GM10847 (cell line): ENCODE measurements at regions not wholly inside any gene's neighbourhood (a gene's known extent, or its start where the extent isn't known, plus 50 kb on each side); places are given as distances from the start of the nearest gene placed in this dataset.

Experiments used
- POLR2A ChIP-seq: IDR thresholded peaks from 2 replicates; pipeline ENCODE4 v1.6.1; 2011; ENCODE audit not compliant: insufficient read length; ENCODE audit errors: extremely low read depth

DNA sequence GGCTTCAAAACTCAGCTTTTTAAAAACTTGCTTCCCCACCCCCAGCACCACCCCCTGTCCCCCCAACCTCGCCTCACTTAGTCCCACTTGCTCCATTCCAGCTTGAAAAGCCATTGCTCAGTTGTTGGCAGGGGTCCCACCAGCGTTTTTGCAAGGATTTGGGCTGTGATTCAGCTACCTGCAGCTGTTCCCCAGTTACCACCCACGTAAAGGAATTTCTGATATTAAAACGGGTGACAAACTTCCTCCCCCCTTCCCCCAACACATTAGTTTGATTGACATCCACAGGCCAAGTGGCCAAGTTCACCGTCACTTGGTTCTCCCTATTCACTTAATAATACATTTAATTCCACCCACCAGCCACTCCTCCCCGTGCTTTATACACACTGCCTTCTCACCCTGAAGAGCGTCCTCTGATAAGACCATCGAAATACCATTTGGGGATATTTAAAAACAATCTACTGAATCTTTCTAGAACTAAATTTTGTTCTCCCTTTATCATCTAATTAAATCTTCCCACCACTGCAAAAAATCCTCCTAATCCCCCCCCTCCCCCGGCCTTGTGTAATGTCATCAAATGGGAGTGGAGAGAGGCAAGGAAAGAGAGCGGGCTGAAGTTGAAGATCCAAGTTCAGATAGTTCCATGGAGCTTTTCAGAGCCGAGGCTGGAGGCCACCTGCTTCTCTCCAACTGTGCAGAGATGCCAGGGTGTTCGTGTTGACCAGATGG, 55.1 kb downstream of the SOX9 start:
- TF ChIP-seq POLR2A = no peak

DNA sequence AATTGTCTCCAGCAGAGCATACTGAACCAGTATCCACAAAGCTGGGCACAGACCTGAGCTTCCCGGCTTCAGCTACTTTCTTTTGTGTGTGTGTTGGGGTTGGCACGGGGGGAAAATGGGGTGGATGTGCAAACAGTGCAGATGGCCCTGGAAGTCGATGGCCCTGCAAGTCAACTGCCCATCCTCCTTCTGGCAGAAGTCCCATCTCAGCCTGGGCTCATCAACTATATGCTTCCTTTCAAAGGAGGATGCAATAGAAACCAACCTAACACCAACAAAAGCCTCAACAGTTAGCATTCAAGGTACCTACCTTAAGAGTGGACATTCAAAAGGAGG, 55.7 kb downstream of the SOX9 start:
- TF ChIP-seq POLR2A = no peak

DNA sequence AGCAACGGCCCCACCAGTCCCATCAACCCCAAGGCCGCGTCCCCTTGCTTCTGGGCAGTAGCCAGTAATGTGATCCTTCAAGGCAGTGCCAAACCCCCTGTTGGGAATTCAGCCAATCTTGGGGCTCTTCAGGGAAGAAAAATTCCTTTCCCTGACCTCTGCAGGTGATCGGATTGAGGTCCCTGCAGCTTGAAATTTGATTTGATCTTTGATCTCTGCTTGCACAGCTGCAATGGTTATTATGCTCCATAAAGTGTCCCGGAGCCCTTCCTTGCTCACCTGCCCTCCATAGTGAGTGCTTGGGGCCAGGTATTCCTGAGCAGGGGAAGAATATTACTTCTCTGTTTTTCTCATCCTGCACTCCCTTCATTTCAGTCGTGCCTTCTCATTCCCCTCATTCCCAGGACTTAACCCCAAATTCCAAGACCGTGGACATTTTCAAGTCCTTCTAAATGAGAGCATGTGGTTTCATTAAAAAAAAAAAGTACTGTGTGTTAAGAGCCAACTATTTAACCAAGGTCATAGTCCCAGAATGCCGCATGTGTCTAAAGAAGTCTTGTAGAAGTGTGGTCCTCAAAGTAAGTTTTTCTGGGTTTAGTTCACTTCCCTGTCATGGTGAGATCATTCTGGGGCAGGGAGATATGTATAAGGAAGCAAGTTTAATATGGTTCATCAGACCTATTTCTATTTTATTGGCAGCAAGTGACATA, 56.3 kb downstream of the SOX9 start:
- TF ChIP-seq POLR2A = no peak

DNA sequence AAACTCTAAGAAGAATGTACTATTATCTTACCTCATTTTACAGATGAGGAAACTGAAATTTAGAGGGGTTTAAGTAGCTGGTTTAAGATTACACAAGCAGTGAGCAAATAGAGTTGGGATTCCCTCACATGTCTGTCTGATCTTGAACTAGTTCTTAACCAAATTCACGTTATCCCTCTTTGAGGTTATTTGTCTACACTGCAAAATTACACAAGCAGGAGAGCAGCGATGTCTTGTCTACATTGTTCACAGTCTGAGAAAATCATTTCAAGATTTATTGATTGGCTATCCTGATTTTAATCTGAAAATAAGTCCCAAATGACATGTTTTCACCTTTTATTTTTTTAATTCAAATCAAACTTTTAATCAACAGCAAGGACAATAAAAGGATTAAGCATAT, 56.9 kb downstream of the SOX9 start:
- no peak for TF ChIP-seq POLR2A

DNA sequence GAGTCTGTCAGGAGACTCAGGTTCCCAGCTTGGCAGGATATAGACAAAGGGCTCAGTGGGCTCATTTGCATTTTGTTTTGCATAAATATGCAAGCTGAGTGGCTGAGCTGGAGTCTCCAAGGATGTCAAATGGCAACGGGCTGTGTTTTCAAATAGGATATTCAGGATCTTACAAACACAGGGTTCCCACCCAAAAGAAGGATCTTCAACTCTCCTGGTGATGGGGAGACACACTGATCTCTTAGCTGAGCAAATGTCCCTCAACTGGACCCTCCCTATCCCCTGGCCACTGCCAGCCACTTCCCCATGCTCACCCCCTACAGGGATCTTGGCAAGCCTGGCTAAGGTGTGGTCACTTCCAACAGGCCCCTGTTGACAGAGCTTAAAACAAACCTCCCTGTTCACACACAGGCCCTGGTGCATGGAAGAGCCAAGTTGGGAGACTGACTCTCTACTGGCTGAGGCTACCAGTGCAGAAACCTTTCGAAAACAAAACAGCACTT, 61.6 kb downstream of the SOX9 start:
- TF ChIP-seq POLR2A = no peak

DNA sequence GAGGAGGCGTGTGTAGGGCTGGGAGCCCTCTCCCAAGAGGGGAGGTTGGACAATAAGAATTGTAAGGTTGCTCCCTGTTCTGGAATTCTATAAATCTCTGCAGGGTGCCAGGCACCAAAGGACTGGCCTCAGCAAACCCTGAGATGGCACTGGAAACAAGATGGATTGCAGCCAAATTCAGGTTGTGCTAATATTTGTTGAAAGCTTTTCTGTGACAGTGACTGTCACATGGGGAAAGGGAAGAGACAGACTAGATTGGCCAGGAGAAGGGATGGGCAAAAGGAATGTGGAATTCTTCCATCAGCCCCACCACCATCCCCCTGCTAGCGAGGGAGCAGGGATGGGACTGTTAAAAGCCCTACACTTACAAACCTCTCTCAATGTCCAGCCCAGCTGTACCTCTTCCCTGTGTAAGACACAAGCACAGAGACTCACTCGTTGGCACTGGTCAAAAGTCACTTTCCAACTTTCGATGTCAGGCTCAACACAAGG, 62.4 kb downstream of the SOX9 start:
- TF ChIP-seq POLR2A = no peak

DNA sequence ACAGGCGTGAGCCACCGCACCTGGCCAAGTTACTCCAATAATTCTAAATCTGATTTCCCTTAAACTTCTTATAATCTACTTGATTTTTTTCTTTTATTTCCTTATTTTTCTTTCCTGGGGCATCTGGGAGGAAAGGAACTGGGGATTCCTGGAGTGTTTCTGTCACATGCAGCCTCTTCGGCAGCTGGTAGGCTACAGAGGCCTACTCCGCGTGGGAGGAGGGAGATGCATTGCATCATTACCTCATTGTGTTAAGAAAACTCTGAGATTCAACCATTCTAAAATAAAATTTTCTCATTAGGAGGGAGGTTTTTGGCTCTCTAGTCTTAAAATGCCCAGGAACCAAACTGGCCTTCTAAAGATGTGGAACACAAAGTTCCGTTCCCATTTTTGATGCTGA, 64.0 kb downstream of the SOX9 start:
- TF ChIP-seq POLR2A = no peak

DNA sequence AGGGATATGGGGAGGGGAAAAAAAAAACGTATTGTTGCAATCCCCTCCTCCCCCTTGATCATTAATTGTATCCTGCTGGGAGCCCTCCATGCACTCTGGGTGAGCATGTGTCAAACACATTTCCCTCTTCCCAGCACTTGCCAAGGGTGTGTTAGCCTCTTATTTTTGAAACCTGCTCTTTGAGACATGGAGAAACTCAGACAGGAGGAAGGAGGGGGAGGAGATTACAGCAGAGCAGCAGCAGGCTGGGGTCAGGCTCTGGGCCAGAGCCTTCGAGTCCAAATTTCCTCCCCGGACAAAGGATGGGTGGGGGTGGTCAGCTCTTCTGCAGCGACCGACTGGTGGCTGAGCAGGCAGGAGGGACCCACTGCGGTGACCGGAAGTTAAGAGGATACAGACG, 64.7 kb downstream of the SOX9 start:
- no peak for TF ChIP-seq POLR2A

DNA sequence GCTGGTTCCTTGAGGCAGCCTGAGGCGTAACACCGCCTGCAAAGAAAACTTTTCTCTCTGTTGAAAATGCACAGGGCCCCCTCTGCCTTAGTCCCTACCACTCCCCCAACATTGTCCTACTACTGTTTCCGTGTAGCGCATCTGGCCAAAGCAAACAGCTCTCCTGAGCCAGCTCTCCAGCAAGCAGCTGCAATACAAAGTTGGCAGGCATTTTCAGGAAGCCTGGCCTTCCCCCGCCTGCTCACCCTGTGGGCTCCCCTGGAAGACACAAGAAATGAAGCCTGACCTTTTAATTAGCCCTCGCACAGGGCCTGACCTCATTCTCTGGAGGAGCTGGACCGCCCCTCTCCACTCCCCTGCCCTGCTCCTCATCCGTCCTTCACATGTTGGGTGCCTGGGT, 66.7 kb downstream of the SOX9 start:
- no peak for TF ChIP-seq POLR2A

DNA sequence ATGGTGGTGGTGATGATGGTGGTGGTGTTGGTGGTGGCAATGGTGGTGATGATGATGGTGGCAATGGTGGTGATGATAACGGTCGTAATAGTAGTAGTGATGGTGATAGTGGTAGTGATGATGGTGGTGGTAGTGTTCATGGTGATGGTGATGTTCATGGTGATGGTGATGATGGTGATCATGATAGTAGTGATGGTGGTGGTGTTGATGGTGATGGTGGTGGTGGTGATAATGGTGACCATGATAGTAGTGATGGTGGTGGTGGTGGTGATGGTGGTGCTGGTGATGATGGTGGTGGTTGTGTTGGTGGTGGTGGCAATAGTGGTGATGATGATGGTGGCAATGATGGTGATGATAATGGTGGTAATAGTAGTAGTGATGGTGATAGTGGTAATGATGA, 68.0 kb downstream of the SOX9 start:
- no peak for TF ChIP-seq POLR2A

DNA sequence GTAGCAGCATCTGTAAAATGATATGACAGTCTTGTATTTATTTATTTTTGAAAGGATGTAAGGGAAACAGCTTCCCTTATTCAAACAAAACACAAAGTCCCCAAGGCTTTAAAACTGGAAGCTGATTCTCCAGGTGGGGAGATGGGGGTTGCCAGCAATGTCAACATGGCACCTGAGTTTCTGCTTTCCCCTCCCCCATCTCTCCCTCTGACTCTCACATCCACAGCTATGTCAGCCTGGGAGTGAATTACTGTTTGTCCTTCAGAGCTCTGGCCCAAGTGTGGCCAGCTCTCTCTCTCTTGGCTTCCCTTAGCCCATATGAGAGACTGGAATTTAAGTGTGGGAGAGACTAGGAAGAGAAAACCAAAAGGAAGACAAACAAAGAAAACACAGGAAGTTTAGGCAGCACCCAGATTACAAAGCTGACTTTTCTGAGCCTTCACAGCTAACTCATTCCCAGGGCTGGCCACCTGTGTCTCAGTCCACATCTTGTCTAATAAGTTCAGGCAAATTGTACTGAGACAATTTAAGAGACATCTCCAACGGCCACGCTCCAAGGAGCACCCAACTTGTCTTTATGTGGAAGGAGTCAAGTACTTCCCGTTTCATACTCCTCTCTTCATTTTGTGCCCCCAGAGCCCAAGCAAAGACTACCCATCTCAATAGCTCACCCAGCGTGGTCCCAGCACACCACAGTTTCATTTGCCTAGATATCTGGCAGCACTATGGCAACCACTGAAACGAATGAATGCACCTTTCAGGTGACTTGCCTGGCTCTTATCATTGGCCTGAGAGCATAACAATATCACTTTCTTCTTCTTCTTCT, 69.2 kb downstream of the SOX9 start:
- no peak for TF ChIP-seq POLR2A

DNA sequence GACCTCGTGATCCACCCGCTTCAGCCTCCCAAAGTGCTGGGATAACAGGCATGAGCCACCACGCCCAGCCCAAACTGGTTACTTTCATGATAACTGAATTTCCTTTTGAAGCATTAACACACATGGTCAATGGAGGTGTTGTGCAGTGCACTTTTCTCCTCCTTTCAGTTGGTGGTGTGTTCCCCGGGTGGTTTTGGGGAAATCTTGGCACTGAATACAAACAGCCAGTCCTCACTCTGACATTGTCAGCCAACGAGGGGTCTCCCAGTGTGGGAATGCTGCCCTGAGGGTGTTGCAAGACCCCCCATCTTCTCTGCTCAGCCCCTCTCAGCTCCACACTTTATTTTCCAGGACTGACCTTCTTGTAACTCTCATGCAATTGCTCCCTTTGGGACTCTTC, 70.5 kb downstream of the SOX9 start:
- no peak for TF ChIP-seq POLR2A

DNA sequence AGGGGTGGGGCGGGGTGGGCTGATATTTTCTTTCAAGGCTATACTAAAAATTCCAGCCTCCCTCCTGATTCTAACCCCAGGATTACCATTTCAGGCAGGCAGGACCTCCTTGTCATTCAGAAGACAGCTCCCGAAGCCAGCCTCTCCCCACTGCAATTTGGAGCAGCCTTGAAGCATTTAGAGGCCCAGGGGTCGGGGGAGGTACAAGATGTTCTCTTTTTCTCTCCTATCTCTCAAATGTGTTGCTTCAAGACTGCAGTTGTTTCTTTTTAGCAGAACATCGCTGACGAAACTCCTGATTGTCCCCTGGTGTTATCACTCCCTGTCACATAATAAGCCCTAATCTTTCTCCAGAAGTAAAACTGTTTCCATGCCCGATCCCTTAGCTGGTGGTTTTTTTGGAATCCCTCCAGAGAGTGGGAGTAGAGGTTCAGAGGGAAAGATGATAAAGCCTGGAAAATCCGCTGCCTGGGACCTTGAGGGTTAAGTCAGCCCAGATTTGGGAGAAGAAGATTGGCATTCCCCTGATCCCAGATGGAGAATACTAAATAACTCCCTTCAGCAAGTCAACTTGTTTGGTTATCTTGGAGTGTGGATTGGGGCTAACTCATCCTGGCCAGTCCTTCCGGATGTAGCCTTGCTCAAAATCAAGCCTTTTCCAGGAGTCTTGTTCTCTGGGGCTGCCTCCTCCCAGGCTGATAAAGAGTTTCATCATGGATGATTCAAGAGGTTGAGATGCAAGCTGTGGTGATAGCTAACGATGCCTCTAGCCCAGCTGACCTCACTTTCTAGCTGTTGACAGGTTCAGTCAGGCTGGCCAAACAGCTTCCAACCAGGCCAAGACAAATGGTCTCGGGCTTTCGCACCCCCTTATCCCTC, 71.3 kb downstream of the SOX9 start:
- no peak for TF ChIP-seq POLR2A

DNA sequence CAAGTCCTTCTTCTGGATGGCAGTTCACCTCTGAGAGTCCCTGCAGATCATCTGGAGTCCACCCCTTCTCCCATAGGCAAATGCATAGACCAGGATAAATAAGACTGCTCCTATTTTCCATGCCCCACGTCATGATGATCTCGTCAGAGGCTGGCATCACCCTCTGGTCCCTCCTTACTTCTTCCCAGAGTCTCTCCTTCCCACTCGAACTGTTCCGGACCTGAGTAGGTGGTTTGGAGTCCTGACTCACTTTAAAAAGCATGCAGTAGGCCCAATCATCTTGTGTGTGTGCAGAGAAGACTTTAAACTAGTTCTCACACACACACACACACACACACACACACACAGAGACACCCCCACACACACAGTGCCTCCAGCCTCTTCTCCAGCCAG, 72.0 kb downstream of the SOX9 start:
- TF ChIP-seq POLR2A = no peak

DNA sequence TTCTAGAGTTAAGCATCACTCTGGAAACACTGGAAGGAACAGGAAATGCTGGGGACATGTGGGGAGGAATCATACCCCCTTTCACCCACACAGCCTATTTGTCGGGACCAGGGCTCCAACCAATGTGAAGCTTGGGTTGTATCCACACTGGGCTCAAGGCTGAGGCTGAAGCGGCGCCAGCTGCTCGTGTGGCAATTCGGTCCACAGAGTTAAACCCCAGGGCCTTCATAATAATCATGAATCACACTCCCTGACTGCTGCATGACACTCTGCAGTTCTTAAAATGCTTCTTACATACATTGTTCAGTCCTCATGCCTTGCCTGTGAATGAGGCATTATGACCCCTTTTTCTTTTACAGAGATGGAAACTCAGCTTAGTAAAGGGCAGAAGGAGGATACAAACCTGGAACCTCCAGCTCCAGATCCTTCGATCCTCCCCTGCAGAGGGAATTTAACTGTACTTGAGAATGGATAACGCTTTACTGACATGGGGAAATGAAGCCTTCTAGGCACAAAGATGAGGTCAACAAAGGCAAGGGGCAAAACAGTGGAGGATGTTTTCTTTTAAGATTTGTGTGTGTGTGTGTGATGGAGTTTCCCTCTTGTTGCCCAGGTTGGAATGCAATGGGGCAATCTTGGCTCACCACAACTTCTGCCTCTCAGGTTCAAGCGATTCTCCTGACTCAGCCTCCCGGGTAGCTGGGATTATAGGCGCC, 72.7 kb downstream of the SOX9 start:
- TF ChIP-seq POLR2A = no peak

DNA sequence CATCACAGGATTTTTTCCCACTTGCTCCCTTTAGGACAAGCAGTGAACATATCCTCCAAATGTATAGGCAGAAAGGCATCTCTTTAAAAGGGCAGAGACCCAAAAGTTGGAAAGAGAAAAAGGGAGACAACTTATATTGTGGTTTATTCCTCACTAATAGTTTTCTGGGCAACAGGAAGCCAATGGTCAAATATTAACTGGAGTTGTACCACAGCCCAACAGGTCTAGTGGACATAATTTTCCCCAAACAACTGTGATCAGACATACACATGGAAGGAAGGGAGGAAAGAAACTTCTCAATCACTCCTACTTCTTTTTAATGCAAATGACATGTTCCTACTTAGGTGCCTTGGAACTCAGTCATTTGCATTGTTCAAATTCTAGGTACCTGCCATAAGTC, 78.4 kb downstream of the SOX9 start:
- TF ChIP-seq POLR2A = no peak
